Loucy (cell line): ENCODE measurements at regions not wholly inside any gene's neighbourhood (a gene's known extent, or its start where the extent isn't known, plus 50 kb on each side); places are given as distances from the start of the nearest gene placed in this dataset.

Experiments
- H2AFZ ChIP-seq: fragments of 200-600 bp; sonication (generic); 2 replicates; pipeline ENCODE4 v1.6.0; 2016; ENCODE audit warnings: antibody characterized with exemption, mild to moderate bottlenecking, low read length, moderate library complexity
- H3F3A ChIP-seq: fragments of 200-600 bp; 2 replicates; pipeline ENCODE4 v1.6.0; 2016; ENCODE audit warnings: antibody characterized with exemption, low read depth, mild to moderate bottlenecking
- H3K27me3 ChIP-seq: fragments of 200-600 bp; sonication (generic); 2 replicates; pipeline ENCODE4 v1.6.1; 2014; ENCODE audit warnings: low read length, mild to moderate bottlenecking; ENCODE audit not compliant: insufficient read depth, poor library complexity, severe bottlenecking
- H3K36me3 ChIP-seq: fragments of 200-600 bp; sonication (generic); 2 replicates; pipeline ENCODE4 v1.6.1; 2016; ENCODE audit warnings: low read length; ENCODE audit not compliant: insufficient read depth
- H3K4me1 ChIP-seq: fragments of 200-600 bp; sonication (generic); 2 replicates; pipeline ENCODE4 v1.5.1; 2014; ENCODE audit warnings: low read length, mild to moderate bottlenecking; ENCODE audit not compliant: insufficient read depth, poor library complexity, severe bottlenecking
- H3K4me2 ChIP-seq: fragments of 200-600 bp; sonication (generic); 2 replicates; pipeline ENCODE4 v1.6.0; 2014; ENCODE audit warnings: antibody characterized with exemption, low read length, low read depth, mild to moderate bottlenecking; ENCODE audit not compliant: poor library complexity, severe bottlenecking
- H3K4me3 ChIP-seq: fragments of 200-600 bp; sonication (generic); 2 replicates; pipeline ENCODE4 v1.5.1; 2014; ENCODE audit warnings: low read length, mild to moderate bottlenecking, mixed read lengths; ENCODE audit not compliant: poor library complexity, severe bottlenecking
- H3K79me2 ChIP-seq: fragments of 200-600 bp; sonication (generic); 2 replicates; pipeline ENCODE4 v1.6.1; 2014; ENCODE audit warnings: low read length; ENCODE audit not compliant: insufficient read depth
- H3K9ac ChIP-seq: fragments of 200-600 bp; sonication (generic); 2 replicates; pipeline ENCODE4 v1.6.0; 2014; ENCODE audit warnings: mild to moderate bottlenecking, low read depth, low read length, moderate library complexity; ENCODE audit not compliant: poor library complexity, severe bottlenecking
- H3K9me2 ChIP-seq: fragments of 200-600 bp; sonication (generic); replicated peaks from 2 replicates; pipeline ENCODE4 v1.6.1; 2016; ENCODE audit warnings: low read depth, low read length, mixed read lengths
- H3K9me3 ChIP-seq: fragments of 200-600 bp; sonication (generic); 2 replicates; pipeline ENCODE4 v1.6.1; 2014; ENCODE audit warnings: mild to moderate bottlenecking, antibody characterized with exemption, low read length, low read depth; ENCODE audit not compliant: insufficient read depth
- H4K20me1 ChIP-seq: fragments of 200-600 bp; sonication (generic); 2 replicates; pipeline ENCODE4 v1.6.0; 2014; ENCODE audit warnings: antibody characterized with exemption, low read length, mild to moderate bottlenecking; ENCODE audit not compliant: insufficient read depth, poor library complexity, severe bottlenecking
- CTCF ChIP-seq: fragments of 200-600 bp; sonication (generic); conservative IDR thresholded peaks from 2 replicates; pipeline ENCODE4 v1.5.1; 2014; ENCODE audit warnings: mild to moderate bottlenecking, antibody characterized with exemption, low read length
- EZH2phosphoT487 ChIP-seq: fragments of 200-600 bp; IDR thresholded peaks from 2 replicates; pipeline ENCODE4 v1.6.1; 2018; ENCODE audit warnings: antibody characterized with exemption, mild to moderate bottlenecking, moderate library complexity, borderline replicate concordance

GRCh38 chr10:110405380-110405779, 92.3 kb upstream of the DUSP5 start:
- no peak overlapping the region for H3K9ac ChIP-seq

GRCh38 chr10:110407301-110408170, 90.2 kb upstream of the DUSP5 start:
- TF ChIP-seq CTCF (no peak), EZH2phosphoT487 (no peak)
- Histone ChIP-seq H3F3A (no peaks in the 10 kb centered on the region), H3K4me1 (peaks cover 18% of the 10 kb centered on the region), H3K79me2 (no peaks in the 10 kb centered on the region), H3K9ac (no peak overlapping the region), H3K9me3 (no peaks in the 10 kb centered on the region), H3K36me3 (no peaks in the 10 kb centered on the region), H3K27me3 (no peaks in the 10 kb centered on the region), H2AFZ (no peak overlapping the region), H3K4me3 (no peak overlapping the region), H3K9me2 (no peaks in the 10 kb centered on the region), H3K4me2 (no peak overlapping the region), H4K20me1 (no peaks in the 10 kb centered on the region)

More at GRCh38 chr10:110405380-110405779, 92.3 kb upstream of the DUSP5 start:
- Histone ChIP-seq H2AFZ (no peak overlapping the region), H3K9me2 (no peaks in the 10 kb centered on the region), H3K79me2 (no peaks in the 10 kb centered on the region), H3K9me3 (no peaks in the 10 kb centered on the region), H4K20me1 (no peaks in the 10 kb centered on the region), H3K4me1 (peaks cover 11% of the 10 kb centered on the region), H3K27me3 (no peaks in the 10 kb centered on the region), H3F3A (no peaks in the 10 kb centered on the region), H3K4me3 (no peak overlapping the region), H3K36me3 (no peaks in the 10 kb centered on the region), H3K4me2 (no peak overlapping the region)
- TF ChIP-seq EZH2phosphoT487 (no peak), CTCF (no peak)

- Histone ChIP-seq H3K9ac (no peak overlapping the region), H3K4me3 (no peak overlapping the region), H2AFZ (no peak overlapping the region), H3K4me2 (no peak overlapping the region), H3K9me3 (no peaks in the 10 kb centered on the region), H3K27me3 (no peaks in the 10 kb centered on the region), H3K9me2 (no peaks in the 10 kb centered on the region), H3F3A (no peaks in the 10 kb centered on the region), H4K20me1 (no peaks in the 10 kb centered on the region), H3K4me1 (peaks cover 24% of the 10 kb centered on the region), H3K36me3 (no peaks in the 10 kb centered on the region), H3K79me2 (no peaks in the 10 kb centered on the region)
- no peak for TF ChIP-seq CTCF
- TF ChIP-seq EZH2phosphoT487: no peak
Observed at GRCh38 chr10:110408203-110408871, 89.4 kb upstream of the DUSP5 start.
